PFSK-1 (cell line): ENCODE measurements at regions not wholly inside any gene's neighbourhood (a gene's known extent, or its start where the extent isn't known, plus 50 kb on each side); places are given as distances from the start of the nearest gene placed in this dataset.

ENCODE experiments used
- POLR2AphosphoS5 ChIP-seq: IDR thresholded peaks from 2 replicates; pipeline ENCODE4 v1.6.1; 2012; ENCODE audit warnings: low read depth, mild to moderate bottlenecking, control low read depth, low read length, moderate library complexity
- REST ChIP-seq, 2 experiments: IDR thresholded peaks; 2 replicates each; pipeline versions ENCODE4 v1.6.1 to v1.8.0; 2011 to 2012; ENCODE audit warnings: low read depth in 2 of 2, low read length in 2 of 2, control low read depth in 1 of 2, inconsistent platforms in 1 of 2, mild to moderate bottlenecking in 1 of 2, moderate library complexity in 1 of 2; ENCODE audit not compliant: insufficient read depth in 1 of 2
- SIN3A ChIP-seq: IDR thresholded peaks from 2 replicates; pipeline ENCODE4 v1.6.1; 2012; ENCODE audit warnings: mild to moderate bottlenecking, low read length, moderate library complexity, borderline replicate concordance; ENCODE audit not compliant: insufficient read depth
- TAF1 ChIP-seq: IDR thresholded peaks from 2 replicates; pipeline ENCODE4 v1.6.1; 2012; ENCODE audit warnings: low read length, control low read depth, borderline replicate concordance; ENCODE audit not compliant: insufficient read depth

- TF ChIP-seq TAF1 (no peak), REST (IDR thresholded peaks at IDR 0.05; ENCODE audit: insufficient read depth in 1 of 2, low read depth in 2 of 2, low read length in 2 of 2) (no peak), SIN3A (no peak), POLR2AphosphoS5 (no peak)
Observed at GRCh38 chr18:9017905-9018227, 84.6 kb upstream of the NDUFV2 start.
